OCI-LY7 (cell line): ENCODE measurements at regions not wholly inside any gene's neighbourhood (a gene's known extent, or its start where the extent isn't known, plus 50 kb on each side); places are given as distances from the start of the nearest gene placed in this dataset.

Experiments used
- CTCF ChIP-seq: fragments of 200-600 bp; sonication (generic); conservative IDR thresholded peaks from 2 replicates; pipeline ENCODE4 v1.5.1; 2014; ENCODE audit warnings: mild to moderate bottlenecking, antibody characterized with exemption, low read length, moderate library complexity, mixed read lengths
- EZH2phosphoT487 ChIP-seq: fragments of 200-600 bp; sonication (generic); IDR thresholded peaks from 2 replicates; pipeline ENCODE4 v1.6.1; 2018; ENCODE audit warnings: low read depth, borderline replicate concordance, mild to moderate bottlenecking, mixed run types, antibody characterized with exemption, low read length, moderate library complexity, mixed read lengths

DNA sequence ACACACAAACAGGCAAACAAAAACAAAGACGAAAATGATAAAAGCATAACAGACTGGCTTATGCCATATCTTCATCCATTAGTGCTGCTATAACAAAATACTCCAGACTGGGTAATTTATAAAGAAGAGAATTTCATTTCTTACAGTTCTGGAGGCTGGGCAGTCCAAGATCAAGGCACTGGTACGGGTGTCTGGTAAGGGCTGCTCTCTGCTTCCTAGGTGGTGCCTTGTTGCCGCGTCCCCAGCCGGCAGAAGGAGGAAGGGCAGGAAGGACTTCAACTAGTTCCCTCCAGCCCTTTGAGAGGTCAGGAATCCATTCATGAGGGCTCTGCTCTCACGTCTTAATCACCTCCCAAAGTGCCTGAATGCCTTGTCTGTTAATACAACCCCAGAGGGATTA is 122.6 kb downstream of the BOD1 start:
- TF ChIP-seq CTCF (no peak), EZH2phosphoT487 (no peak)
